Right lobe of liver (tissue), 4 donors: ENCODE measurements at regions not wholly inside any gene's neighbourhood (a gene's known extent, or its start where the extent isn't known, plus 50 kb on each side); places are given as distances from the start of the nearest gene placed in this dataset.
"Not testable (repeated sequence)": the region's sequence is repeated elsewhere in the genome, so short reads cannot be mapped to it uniquely, and the experiment has no call there.

ENCODE experiments used
- CTCF ChIP-seq, 4 donors: fragments of 200-600 bp in 3 of 4; fragments of 450-650 bp in 1 of 4; IDR thresholded peaks; one replicate each; pipeline versions ENCODE4 v1.5.1 to v1.8.0; 2016 to 2022; ENCODE audit warnings: antibody characterized with exemption in 4 of 4, mild to moderate bottlenecking in 2 of 4
- POLR2A ChIP-seq: fragments of 450-650 bp; IDR thresholded peaks from one replicate; pipeline ENCODE4 v1.6.1; 2017; ENCODE audit warnings: antibody characterized with exemption, mild to moderate bottlenecking
- donor health status: DM: no; HTN: no; CAD: no.
- donor health status: DM: no; HTN: no; CAD: no.
- donor health status: DM: no; HTN: yes; CAD: no.

GRCh38 chr12:18840997-18841396 is 103.1 kb downstream of the CAPZA3 start:
- not testable (repeated sequence) for TF ChIP-seq POLR2A; CTCF (IDR thresholded peaks at IDR 0.05)
